ENCODE measurements at regions not wholly inside any gene's neighbourhood (a gene's known extent, or its start where the extent isn't known, plus 50 kb on each side); places are given as distances from the start of the nearest gene placed in this dataset.

- DNase-seq = no peak
- H3K36me3 Mint-ChIP-seq (ENCODE audit: low read depth) = no peaks in the 10 kb centered on the region
- peaks cover 3% of the 10 kb centered on the region; the same call in 1 of the 2 replicates for H3K9me3 Mint-ChIP-seq
- H3K4me1 Mint-ChIP-seq (ENCODE audit: low read depth) = no peaks in the 10 kb centered on the region
- no peaks in the 10 kb centered on the region for H3K27me3 Mint-ChIP-seq (ENCODE audit: insufficient read depth)
- H3K27ac Mint-ChIP-seq = no peak overlapping the region
- H3K4me3 Mint-ChIP-seq = no peak overlapping the region
- no peak for TF ChIP-seq CTCF (IDR thresholded peaks at IDR 0.05)
Measured at GRCh38 chr20:6831461-6831860, 64.0 kb downstream of the BMP2 start.

- Mint-ChIP-seq H3K36me3 (ENCODE audit: low read depth) (no peaks in the 10 kb centered on the region), H3K9me3 (peaks cover 7% of the 10 kb centered on the region; the same call in 1 of the 2 replicates), H3K27me3 (ENCODE audit: insufficient read depth) (no peaks in the 10 kb centered on the region; the same call in 1 of the 2 replicates), H3K27ac (no peak overlapping the region), H3K4me3 (no peak overlapping the region), H3K4me1 (ENCODE audit: low read depth) (no peaks in the 10 kb centered on the region)
- TF ChIP-seq CTCF (IDR thresholded peaks at IDR 0.05) = no peak
- no peak for DNase-seq
Measured at GRCh38 chr20:6832811-6833210, 65.3 kb downstream of the BMP2 start.

GRCh38 chr20:6835609-6836008 lies 68.1 kb downstream of the BMP2 start:
- no peaks in the 10 kb centered on the region; the same call in 1 of the 2 replicates for H3K27me3 Mint-ChIP-seq (ENCODE audit: insufficient read depth)
- H3K27ac Mint-ChIP-seq = no peak overlapping the region
- TF ChIP-seq CTCF (IDR thresholded peaks at IDR 0.05) = no peak
- peaks cover 7% of the 10 kb centered on the region; the same call in 1 of the 2 replicates for H3K9me3 Mint-ChIP-seq
- no peak for DNase-seq
- H3K4me3 Mint-ChIP-seq = no peak overlapping the region
- no peaks in the 10 kb centered on the region for H3K36me3 Mint-ChIP-seq (ENCODE audit: low read depth)
- H3K4me1 Mint-ChIP-seq (ENCODE audit: low read depth) = no peaks in the 10 kb centered on the region

GRCh38 chr20:6836821-6837374 lies 69.4 kb downstream of the BMP2 start:
- Mint-ChIP-seq H3K4me1 (ENCODE audit: low read depth) (no peaks in the 10 kb centered on the region), H3K9me3 (peaks cover 15% of the 10 kb centered on the region), H3K27ac (no peak overlapping the region), H3K4me3 (no peak overlapping the region), H3K27me3 (ENCODE audit: insufficient read depth) (no peaks in the 10 kb centered on the region; the same call in 1 of the 2 replicates), H3K36me3 (ENCODE audit: low read depth) (no peaks in the 10 kb centered on the region)
- TF ChIP-seq CTCF (IDR thresholded peaks at IDR 0.05) = no peak
- DNase-seq = no peak

- Mint-ChIP-seq H3K27me3 (ENCODE audit: insufficient read depth) (no peaks in the 10 kb centered on the region; the same call in 1 of the 2 replicates), H3K36me3 (ENCODE audit: low read depth) (no peaks in the 10 kb centered on the region), H3K4me3 (no peak overlapping the region), H3K27ac (no peak overlapping the region), H3K4me1 (ENCODE audit: low read depth) (no peaks in the 10 kb centered on the region), H3K9me3 (peaks cover 21% of the 10 kb centered on the region)
- no peak for DNase-seq
- TF ChIP-seq CTCF (IDR thresholded peaks at IDR 0.05) = no peak
Measured at GRCh38 chr20:6837730-6838129, 70.2 kb downstream of the BMP2 start.

Data from HFFc6 (cell line).